ENCODE measurements at regions not wholly inside any gene's neighbourhood (a gene's known extent, or its start where the extent isn't known, plus 50 kb on each side); places are given as distances from the start of the nearest gene placed in this dataset.

DNA sequence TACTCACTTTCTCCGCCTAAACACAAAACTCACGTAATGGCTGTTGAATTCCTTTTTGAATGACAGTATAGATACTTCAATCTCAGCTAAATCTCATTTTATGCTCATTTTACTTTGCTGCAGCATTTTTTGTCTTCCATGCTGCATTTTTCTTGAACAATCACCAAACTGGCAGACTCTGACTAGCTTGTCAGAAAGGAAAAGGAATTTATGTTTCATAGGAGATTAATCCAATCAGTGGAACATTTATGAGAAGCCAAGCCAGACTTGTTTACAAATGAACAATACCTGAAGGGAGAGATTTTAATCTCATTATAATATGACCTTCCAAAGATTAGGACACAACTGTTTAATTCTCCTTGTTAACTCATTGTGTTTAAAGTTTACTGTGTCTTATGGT lies 1044.3 kb downstream of the DIAPH3 start:
- Histone ChIP-seq H3K36me3 (no peaks in the 10 kb centered on the region), H3K4me1 (replicated peaks) (no peaks in the 10 kb centered on the region), H3K27ac (no peak overlapping the region), H3K9me3 (no peaks in the 10 kb centered on the region), H3K4me3 (no peak overlapping the region), H3K27me3 (replicated peaks; ENCODE audit: insufficient read depth) (no peaks in the 10 kb centered on the region)
- WGBS, result 50% methylated on average over 2 of the region's 2 CpGs
- TF ChIP-seq POLR2A (IDR thresholded peaks at IDR 0.05), result no peak
- TF ChIP-seq, protein P1, sequence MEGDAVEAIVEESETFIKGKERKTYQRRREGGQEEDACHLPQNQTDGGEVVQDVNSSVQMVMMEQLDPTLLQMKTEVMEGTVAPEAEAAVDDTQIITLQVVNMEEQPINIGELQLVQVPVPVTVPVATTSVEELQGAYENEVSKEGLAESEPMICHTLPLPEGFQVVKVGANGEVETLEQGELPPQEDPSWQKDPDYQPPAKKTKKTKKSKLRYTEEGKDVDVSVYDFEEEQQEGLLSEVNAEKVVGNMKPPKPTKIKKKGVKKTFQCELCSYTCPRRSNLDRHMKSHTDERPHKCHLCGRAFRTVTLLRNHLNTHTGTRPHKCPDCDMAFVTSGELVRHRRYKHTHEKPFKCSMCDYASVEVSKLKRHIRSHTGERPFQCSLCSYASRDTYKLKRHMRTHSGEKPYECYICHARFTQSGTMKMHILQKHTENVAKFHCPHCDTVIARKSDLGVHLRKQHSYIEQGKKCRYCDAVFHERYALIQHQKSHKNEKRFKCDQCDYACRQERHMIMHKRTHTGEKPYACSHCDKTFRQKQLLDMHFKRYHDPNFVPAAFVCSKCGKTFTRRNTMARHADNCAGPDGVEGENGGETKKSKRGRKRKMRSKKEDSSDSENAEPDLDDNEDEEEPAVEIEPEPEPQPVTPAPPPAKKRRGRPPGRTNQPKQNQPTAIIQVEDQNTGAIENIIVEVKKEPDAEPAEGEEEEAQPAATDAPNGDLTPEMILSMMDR (IDR thresholded peaks at IDR 0.05), result no peak
- DNase-seq (ENCODE audit: low spot score), result no peak
- intact Hi-C loops (cut with DNase I), result no loop called here

GRCh38 chr13:59120297-59120843 lies 1043.4 kb downstream of the DIAPH3 start:
- TF ChIP-seq POLR2A (IDR thresholded peaks at IDR 0.05) (no peak), POLR2AphosphoS5 (IDR thresholded peaks at IDR 0.05) (no peak)
- TF ChIP-seq, protein P1 (IDR thresholded peaks at IDR 0.05), result no peak
- 39% methylated on average over 7 of the region's 7 CpGs for WGBS
- Histone ChIP-seq H3K27ac (no peak overlapping the region), H3K9me3 (no peaks in the 10 kb centered on the region), H3K27me3 (replicated peaks; ENCODE audit: insufficient read depth) (no peaks in the 10 kb centered on the region), H3K36me3 (no peaks in the 10 kb centered on the region), H3K4me3 (no peak overlapping the region), H3K4me1 (replicated peaks) (no peaks in the 10 kb centered on the region)
- no peak for DNase-seq (ENCODE audit: low spot score)
- intact Hi-C loops (cut with DNase I), result no loop called here

GRCh38 chr13:59121507-59121906 lies 1042.2 kb downstream of the DIAPH3 start:
- intact Hi-C loops (cut with DNase I), result no loop called here
- Histone ChIP-seq H3K36me3 (no peaks in the 10 kb centered on the region), H3K27ac (no peak overlapping the region), H3K4me1 (replicated peaks) (no peaks in the 10 kb centered on the region), H3K4me3 (no peak overlapping the region), H3K27me3 (replicated peaks; ENCODE audit: insufficient read depth) (no peaks in the 10 kb centered on the region), H3K9me3 (no peaks in the 10 kb centered on the region)
- WGBS, result 80% methylated on average over 3 of the region's 3 CpGs
- DNase-seq (ENCODE audit: low spot score), result no peak
- TF ChIP-seq, protein P1 (IDR thresholded peaks at IDR 0.05), result no peak
- TF ChIP-seq POLR2AphosphoS5 (IDR thresholded peaks at IDR 0.05) (no peak), POLR2A (IDR thresholded peaks at IDR 0.05) (no peak)

GRCh38 chr13:59126474-59126873 lies 1037.3 kb downstream of the DIAPH3 start:
- TF ChIP-seq POLR2AphosphoS5 (IDR thresholded peaks at IDR 0.05) (no peak), POLR2A (IDR thresholded peaks at IDR 0.05) (no peak)
- TF ChIP-seq, protein P1 (IDR thresholded peaks at IDR 0.05), result no peak
- 79% methylated on average over 3 of the region's 3 CpGs for WGBS
- no peaks in the 10 kb centered on the region for H3K4me1 ChIP-seq (replicated peaks)
- H3K9me3 ChIP-seq, result no peaks in the 10 kb centered on the region
- no peaks in the 10 kb centered on the region for H3K36me3 ChIP-seq
- intact Hi-C loops (cut with DNase I), result no loop called here
- no peak for DNase-seq (ENCODE audit: low spot score)
- no peak overlapping the region for H3K27ac ChIP-seq
- H3K4me3 ChIP-seq, result no peak overlapping the region
- H3K27me3 ChIP-seq (replicated peaks; ENCODE audit: insufficient read depth), result no peaks in the 10 kb centered on the region

- intact Hi-C loops (cut with DNase I), result no loop called here
- H3K9me3 ChIP-seq, result no peaks in the 10 kb centered on the region
- H3K4me3 ChIP-seq, result no peak overlapping the region
- H3K27me3 ChIP-seq (replicated peaks; ENCODE audit: insufficient read depth), result no peaks in the 10 kb centered on the region
- H3K36me3 ChIP-seq, result no peaks in the 10 kb centered on the region
- no peak for DNase-seq (ENCODE audit: low spot score)
- TF ChIP-seq, protein P1 (IDR thresholded peaks at IDR 0.05), result no peak
- TF ChIP-seq POLR2AphosphoS5 (IDR thresholded peaks at IDR 0.05), result no peak
- no peak for TF ChIP-seq POLR2A (IDR thresholded peaks at IDR 0.05)
- WGBS, result 70% methylated on average over 3 of the region's 3 CpGs
- no peaks in the 10 kb centered on the region for H3K4me1 ChIP-seq (replicated peaks)
- H3K27ac ChIP-seq, result no peak overlapping the region
Measured at GRCh38 chr13:59133903-59134302, 1029.8 kb downstream of the DIAPH3 start.

Data from prostate gland (tissue), 2 donors.